Suprapubic skin (tissue), 4 donors: ENCODE measurements at regions not wholly inside any gene's neighbourhood (a gene's known extent, or its start where the extent isn't known, plus 50 kb on each side); places are given as distances from the start of the nearest gene placed in this dataset.

Experiments
- EP300 ChIP-seq: sonication (generic); formaldehyde crosslinking; IDR thresholded peaks from one replicate; pipeline ENCODE4 v1.6.1; 2017; ENCODE audit warnings: antibody characterized with exemption
- POLR2A ChIP-seq, 2 donors: fragments of 450-650 bp; IDR thresholded peaks; one replicate each; pipeline ENCODE4 v1.6.1; 2017; ENCODE audit warnings: antibody characterized with exemption in 2 of 2, mild to moderate bottlenecking in 2 of 2, moderate library complexity in 2 of 2
- POLR2AphosphoS5 ChIP-seq, 3 donors: sonication (generic); formaldehyde crosslinking; IDR thresholded peaks; one replicate each; pipeline ENCODE4 v1.6.1; 2017; ENCODE audit warnings: antibody characterized with exemption in 3 of 3
- TF ChIP-seq, protein P1 (sequence below), 2 donors: fragments of 200-600 bp in 1 of 2; fragments of 450-650 bp in 1 of 2; sonication (generic) in 1 of 2; IDR thresholded peaks; one replicate each; pipeline ENCODE4 v1.5.1; 2016 to 2019; ENCODE audit warnings: antibody characterized with exemption in 2 of 2, mild to moderate bottlenecking in 1 of 2, moderate library complexity in 1 of 2

DNA sequence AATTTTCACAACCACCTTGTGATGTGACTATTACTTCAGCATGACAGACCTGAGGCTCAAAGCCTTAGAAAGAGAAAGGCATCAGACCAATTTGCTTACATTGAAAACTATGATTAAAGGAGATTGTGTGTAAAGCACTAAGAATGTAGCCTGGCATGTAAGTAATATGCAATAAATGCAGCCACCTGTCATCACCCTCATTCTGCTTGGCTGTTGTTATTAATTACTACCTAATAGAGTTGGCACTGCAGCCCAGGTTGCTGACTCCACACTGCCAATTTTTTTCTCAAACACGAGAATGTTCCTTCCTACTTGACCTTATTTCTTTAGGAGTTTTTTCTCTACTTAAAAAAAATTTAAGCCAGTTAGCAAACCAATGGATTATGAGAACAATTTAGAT is 61.2 kb upstream of the NPVF start:
- TF ChIP-seq POLR2A (IDR thresholded peaks at IDR 0.05): no peak
- TF ChIP-seq, protein P1, sequence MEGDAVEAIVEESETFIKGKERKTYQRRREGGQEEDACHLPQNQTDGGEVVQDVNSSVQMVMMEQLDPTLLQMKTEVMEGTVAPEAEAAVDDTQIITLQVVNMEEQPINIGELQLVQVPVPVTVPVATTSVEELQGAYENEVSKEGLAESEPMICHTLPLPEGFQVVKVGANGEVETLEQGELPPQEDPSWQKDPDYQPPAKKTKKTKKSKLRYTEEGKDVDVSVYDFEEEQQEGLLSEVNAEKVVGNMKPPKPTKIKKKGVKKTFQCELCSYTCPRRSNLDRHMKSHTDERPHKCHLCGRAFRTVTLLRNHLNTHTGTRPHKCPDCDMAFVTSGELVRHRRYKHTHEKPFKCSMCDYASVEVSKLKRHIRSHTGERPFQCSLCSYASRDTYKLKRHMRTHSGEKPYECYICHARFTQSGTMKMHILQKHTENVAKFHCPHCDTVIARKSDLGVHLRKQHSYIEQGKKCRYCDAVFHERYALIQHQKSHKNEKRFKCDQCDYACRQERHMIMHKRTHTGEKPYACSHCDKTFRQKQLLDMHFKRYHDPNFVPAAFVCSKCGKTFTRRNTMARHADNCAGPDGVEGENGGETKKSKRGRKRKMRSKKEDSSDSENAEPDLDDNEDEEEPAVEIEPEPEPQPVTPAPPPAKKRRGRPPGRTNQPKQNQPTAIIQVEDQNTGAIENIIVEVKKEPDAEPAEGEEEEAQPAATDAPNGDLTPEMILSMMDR (IDR thresholded peaks at IDR 0.05): no peak
- TF ChIP-seq POLR2AphosphoS5 (IDR thresholded peaks at IDR 0.05): no peak
- no peak for TF ChIP-seq EP300
